GM23338 (cell line): ENCODE measurements at regions not wholly inside any gene's neighbourhood (a gene's known extent, or its start where the extent isn't known, plus 50 kb on each side); places are given as distances from the start of the nearest gene placed in this dataset.

Experiments
- CTCF ChIP-seq, 2 experiments: fragments of 200-600 bp in 1 of 2; sonication (generic) in 1 of 2; conservative IDR thresholded peaks; 2 replicates each; pipeline versions ENCODE4 v1.5.1 to v1.6.1; 2016 to 2017; ENCODE audit warnings: antibody characterized with exemption in 2 of 2, low read depth in 2 of 2, mild to moderate bottlenecking in 2 of 2, moderate library complexity in 1 of 2
- EZH2 ChIP-seq: fragments of 200-600 bp; sonication (generic); IDR thresholded peaks from one replicate; pipeline ENCODE4 v1.8.0; 2017; ENCODE audit warnings: antibody characterized with exemption, mild to moderate bottlenecking, low read depth; ENCODE audit not compliant: unreplicated experiment
- EZH2phosphoT487 ChIP-seq: fragments of 200-600 bp; sonication (generic); IDR thresholded peaks from one replicate; pipeline ENCODE4 v1.8.1; 2018; ENCODE audit warnings: antibody characterized with exemption; ENCODE audit not compliant: unreplicated experiment
- JUNB ChIP-seq: IDR thresholded peaks from one replicate; pipeline ENCODE4 v1.6.1; 2016; ENCODE audit warnings: antibody characterized with exemption; ENCODE audit not compliant: unreplicated experiment
- POLR2AphosphoS5 ChIP-seq: IDR thresholded peaks from 2 replicates; pipeline ENCODE4 v1.6.1; 2016; ENCODE audit warnings: antibody characterized with exemption, low read depth
- REST ChIP-seq: IDR thresholded peaks from one replicate; pipeline ENCODE4 v1.6.1; 2018; ENCODE audit warnings: antibody characterized with exemption; ENCODE audit not compliant: unreplicated experiment
- ZNF114 ChIP-seq: fragments of 250-450 bp; sonication (Bioruptor Pico); IDR thresholded peaks from 2 replicates; pipeline ENCODE4 v1.5.0; 2020; ENCODE audit warnings: mild to moderate bottlenecking, moderate library complexity
- ZNF331 ChIP-seq: fragments of 250-450 bp; sonication (Bioruptor Pico); IDR thresholded peaks from 2 replicates; pipeline ENCODE4 v1.5.0; 2020; ENCODE audit warnings: low read depth, mild to moderate bottlenecking, moderate library complexity

- TF ChIP-seq CTCF (conservative IDR thresholded peaks at IDR 0.05; ENCODE audit: low read depth in 2 of 2) (no peak), POLR2AphosphoS5 (no peak), EZH2 (no peak), EZH2phosphoT487 (no peak), REST (no peak), ZNF331 (CRISPR knock-in tag) (no peak), JUNB (no peak), ZNF114 (no peak)
Measured at GRCh38 chr5:60263346-60263745, 369.8 kb upstream of the PDE4D start.
